ENCODE measurements at regions not wholly inside any gene's neighbourhood (a gene's known extent, or its start where the extent isn't known, plus 50 kb on each side); places are given as distances from the start of the nearest gene placed in this dataset.

DNA sequence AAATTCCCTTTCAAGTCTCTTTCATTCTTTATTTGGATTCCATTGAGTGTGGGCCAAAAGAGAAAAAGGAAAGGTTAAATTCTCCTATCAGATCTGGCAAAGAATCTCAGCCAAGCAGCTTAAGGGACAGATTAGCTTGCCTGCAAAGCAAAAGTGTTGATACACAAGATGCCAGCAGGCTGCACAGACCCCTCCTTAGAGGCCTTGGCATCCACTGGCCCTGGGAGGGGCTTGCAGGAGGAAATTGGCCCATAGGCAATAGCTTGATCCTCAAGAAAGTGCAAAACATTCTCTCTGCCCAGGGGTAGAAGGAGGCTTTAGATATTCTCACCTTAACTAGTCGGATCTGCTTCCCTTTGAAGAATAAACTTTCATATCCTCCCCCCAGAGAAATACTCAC is 300.4 kb upstream of the CPEB2 start:
- H3K4me3 ChIP-seq (ENCODE audit: low read depth, low read length), result no peak overlapping the region
- TF ChIP-seq, protein P1, sequence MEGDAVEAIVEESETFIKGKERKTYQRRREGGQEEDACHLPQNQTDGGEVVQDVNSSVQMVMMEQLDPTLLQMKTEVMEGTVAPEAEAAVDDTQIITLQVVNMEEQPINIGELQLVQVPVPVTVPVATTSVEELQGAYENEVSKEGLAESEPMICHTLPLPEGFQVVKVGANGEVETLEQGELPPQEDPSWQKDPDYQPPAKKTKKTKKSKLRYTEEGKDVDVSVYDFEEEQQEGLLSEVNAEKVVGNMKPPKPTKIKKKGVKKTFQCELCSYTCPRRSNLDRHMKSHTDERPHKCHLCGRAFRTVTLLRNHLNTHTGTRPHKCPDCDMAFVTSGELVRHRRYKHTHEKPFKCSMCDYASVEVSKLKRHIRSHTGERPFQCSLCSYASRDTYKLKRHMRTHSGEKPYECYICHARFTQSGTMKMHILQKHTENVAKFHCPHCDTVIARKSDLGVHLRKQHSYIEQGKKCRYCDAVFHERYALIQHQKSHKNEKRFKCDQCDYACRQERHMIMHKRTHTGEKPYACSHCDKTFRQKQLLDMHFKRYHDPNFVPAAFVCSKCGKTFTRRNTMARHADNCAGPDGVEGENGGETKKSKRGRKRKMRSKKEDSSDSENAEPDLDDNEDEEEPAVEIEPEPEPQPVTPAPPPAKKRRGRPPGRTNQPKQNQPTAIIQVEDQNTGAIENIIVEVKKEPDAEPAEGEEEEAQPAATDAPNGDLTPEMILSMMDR (IDR thresholded peaks at IDR 0.05; ENCODE audit: low read depth, low read length, missing control alignments), result no peak
- no peak for DNase-seq (ENCODE audit: low read depth)

DNA sequence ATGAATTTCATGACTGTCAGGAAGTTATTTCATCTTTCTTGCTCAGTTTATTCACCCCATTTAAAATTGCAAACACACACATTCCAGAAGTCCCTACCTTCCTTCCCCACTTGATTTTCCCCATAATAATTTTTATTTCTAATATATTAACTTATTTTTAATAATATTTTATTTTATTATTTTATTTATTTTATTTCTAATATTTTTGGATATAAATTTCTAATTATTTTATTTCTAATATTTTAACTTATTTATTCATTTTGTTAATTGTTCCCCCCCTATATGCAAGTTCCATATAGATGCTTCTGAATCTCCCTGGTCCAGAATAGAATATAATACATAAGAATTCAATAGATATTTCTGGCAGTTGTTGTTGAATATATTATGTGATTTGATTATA is 293.7 kb upstream of the CPEB2 start:
- no peak overlapping the region for H3K4me3 ChIP-seq (ENCODE audit: low read depth, low read length)
- DNase-seq (ENCODE audit: low read depth), result no peak

DNA sequence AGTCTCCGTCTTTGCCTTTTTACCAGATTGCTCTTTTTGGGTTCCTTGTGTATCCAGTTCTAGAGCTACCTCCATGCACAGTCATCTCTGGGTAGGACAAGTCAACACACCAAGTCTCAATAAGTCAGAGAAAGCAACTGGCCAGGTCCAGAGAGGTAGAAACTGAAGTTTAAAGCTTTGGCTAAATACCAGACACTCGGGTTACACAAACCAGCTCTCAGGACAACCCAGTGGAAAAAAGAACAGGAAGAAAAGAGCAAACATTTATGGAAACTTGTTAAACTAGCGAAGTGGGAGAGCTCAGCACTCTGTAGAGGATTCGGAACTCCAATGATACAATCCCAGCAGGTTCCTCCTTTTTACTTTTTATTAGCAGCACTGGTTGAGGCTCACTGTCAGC is 291.0 kb upstream of the CPEB2 start:
- DNase-seq (ENCODE audit: low read depth), result no peak
- H3K4me3 ChIP-seq (ENCODE audit: low read depth, low read length), result no peak overlapping the region
- TF ChIP-seq, protein P1 (IDR thresholded peaks at IDR 0.05; ENCODE audit: low read depth, low read length, missing control alignments), result no peak

More for the DNA sequence above, 293.7 kb upstream of the CPEB2 start:
- TF ChIP-seq, protein P1 (IDR thresholded peaks at IDR 0.05; ENCODE audit: low read depth, low read length, missing control alignments), result no peak

DNA sequence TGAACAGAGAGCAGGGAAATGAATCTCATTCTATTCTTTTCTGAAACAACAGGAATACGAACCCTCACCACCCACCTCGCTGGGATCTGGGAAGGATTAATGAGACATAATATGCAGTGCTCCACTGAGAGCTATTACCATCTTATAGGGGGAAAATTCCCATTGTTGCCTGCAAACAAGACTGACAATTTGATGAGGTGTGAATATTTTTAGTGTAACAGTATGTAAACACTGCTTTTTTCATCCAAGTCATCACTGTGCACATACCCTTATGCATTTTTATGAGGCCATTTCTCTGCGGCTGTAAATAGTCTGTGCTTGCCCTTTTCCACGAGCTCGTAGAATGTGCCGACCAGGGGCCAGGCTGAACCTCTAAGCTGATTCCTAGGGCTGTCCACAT is 285.6 kb upstream of the CPEB2 start:
- TF ChIP-seq, protein P1 (IDR thresholded peaks at IDR 0.05; ENCODE audit: low read depth, low read length, missing control alignments), result no peak
- H3K4me3 ChIP-seq (ENCODE audit: low read depth, low read length), result no peak overlapping the region
- no peak for DNase-seq (ENCODE audit: low read depth)

DNA sequence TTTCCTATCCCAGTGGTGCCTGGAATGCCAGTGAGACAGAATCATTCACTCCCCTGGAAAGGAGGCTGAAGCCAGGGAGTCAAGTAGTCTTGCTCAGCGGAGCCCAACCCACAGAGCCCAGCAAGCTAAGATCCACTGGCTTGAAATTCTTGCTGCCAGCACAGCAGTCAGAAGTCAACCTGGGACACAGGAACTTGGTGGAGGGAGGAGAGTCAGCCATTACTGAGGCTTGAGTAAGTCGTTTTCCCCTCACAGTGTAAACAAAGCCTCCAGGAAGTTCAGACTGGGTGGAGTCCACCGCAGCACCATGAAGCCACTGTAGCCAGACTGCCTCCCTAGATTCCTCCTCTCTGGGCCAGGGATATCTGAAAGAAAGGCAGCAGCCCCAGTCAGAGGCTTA is 283.2 kb upstream of the CPEB2 start:
- TF ChIP-seq, protein P1 (IDR thresholded peaks at IDR 0.05; ENCODE audit: low read depth, low read length, missing control alignments), result no peak
- DNase-seq (ENCODE audit: low read depth), result no peak
- no peak overlapping the region for H3K4me3 ChIP-seq (ENCODE audit: low read depth, low read length)

DNA sequence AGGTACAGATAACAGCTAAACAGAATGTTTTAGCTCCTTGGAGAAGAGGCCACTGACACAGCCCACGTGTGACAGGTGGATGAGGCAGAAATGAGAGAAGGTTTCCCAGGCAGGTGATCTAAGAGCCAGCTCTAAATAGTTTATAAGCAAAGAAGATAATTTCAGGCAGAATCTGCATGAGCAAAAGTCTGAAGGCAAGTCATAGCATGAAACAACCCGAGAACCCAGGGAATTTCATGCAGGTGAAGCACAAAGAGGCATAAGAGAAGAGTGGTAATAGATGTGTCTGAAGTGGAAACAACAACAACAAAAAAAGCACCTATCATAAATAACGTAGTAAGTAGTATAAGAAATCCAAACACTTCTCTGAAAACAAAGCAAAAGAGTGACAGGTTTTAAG is 275.8 kb upstream of the CPEB2 start:
- TF ChIP-seq, protein P1 (IDR thresholded peaks at IDR 0.05; ENCODE audit: low read depth, low read length, missing control alignments), result no peak
- H3K4me3 ChIP-seq (ENCODE audit: low read depth, low read length), result no peak overlapping the region
- no peak for DNase-seq (ENCODE audit: low read depth)

DNA sequence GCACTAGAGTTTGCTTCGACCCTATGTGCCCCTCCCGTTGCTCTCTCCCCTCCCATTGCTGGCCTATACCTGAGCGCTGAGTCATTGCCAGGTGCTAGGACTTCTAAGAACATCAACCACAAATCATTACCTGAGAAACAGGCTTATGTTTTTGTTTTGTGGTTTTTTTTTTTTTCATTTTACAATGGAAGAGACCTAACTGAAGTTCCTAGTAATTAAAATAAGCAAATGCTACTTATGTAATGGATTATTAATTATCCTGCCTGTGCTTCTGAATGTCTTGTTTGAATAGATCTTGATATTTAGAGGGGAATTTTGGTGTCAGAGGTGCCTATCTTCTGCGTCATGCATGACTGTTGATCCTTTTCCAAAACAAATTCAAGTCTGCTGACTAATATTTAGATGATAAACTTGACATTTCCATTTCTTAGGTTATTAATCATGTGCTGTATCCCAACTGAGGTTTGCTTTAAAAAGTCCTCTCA is 275.4 kb upstream of the CPEB2 start:
- TF ChIP-seq, protein P1 (IDR thresholded peaks at IDR 0.05; ENCODE audit: low read depth, low read length, missing control alignments), result no peak
- no peak for DNase-seq (ENCODE audit: low read depth)
- no peak overlapping the region for H3K4me3 ChIP-seq (ENCODE audit: low read depth, low read length)

Measured in GM12864 (cell line).